ENCODE measurements at regions not wholly inside any gene's neighbourhood (a gene's known extent, or its start where the extent isn't known, plus 50 kb on each side); places are given as distances from the start of the nearest gene placed in this dataset.

DNA sequence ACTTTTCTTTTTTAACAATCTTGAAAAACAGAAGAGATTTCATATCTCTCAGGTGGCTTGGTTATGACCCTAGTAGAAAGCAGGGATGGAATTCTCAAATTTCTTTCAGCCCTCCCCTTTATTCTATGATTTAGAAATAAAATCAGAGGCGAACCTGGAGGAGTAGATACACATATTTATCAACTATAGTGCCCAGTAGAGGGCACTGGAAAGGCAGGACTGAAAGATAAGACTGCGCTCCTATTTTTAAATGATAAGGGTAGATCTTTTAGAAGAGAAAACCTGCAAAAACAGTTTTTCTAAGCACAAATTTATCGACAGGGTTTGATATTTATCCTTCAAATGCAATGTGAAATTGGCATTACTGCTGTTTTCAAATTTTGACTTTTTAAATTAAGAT, 1296.6 kb downstream of the EPHA7 start:
- no peak overlapping the region for H3K4me2 ChIP-seq
- H3K27ac ChIP-seq, result no peak overlapping the region
- DNase-seq (ENCODE audit: low read depth in 1 of 2, low spot score in 1 of 2) (no peak), FAIRE-seq (no peak), ATAC-seq (no peak)
- 17% methylated on average over 3 of the region's 3 CpGs for WGBS (ENCODE audit: missing lambda C conversion rate)
- H3K9me3 ChIP-seq, result no peaks in the 10 kb centered on the region
- H3K4me1 ChIP-seq, result 0 out of 3 replicates have a peak, but pooled peaks cover 3% of the 10 kb centered on the region
- H3K4me3 ChIP-seq, result no peak overlapping the region
- TF ChIP-seq, protein P1, sequence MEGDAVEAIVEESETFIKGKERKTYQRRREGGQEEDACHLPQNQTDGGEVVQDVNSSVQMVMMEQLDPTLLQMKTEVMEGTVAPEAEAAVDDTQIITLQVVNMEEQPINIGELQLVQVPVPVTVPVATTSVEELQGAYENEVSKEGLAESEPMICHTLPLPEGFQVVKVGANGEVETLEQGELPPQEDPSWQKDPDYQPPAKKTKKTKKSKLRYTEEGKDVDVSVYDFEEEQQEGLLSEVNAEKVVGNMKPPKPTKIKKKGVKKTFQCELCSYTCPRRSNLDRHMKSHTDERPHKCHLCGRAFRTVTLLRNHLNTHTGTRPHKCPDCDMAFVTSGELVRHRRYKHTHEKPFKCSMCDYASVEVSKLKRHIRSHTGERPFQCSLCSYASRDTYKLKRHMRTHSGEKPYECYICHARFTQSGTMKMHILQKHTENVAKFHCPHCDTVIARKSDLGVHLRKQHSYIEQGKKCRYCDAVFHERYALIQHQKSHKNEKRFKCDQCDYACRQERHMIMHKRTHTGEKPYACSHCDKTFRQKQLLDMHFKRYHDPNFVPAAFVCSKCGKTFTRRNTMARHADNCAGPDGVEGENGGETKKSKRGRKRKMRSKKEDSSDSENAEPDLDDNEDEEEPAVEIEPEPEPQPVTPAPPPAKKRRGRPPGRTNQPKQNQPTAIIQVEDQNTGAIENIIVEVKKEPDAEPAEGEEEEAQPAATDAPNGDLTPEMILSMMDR (IDR thresholded peaks at IDR 0.05), result 0 out of 3 replicates have a peak, but pooled peaks have one; percentile 16
- no peak for TF ChIP-seq MYC (IDR thresholded peaks at IDR 0.05; ENCODE audit: borderline replicate concordance, low read length)
- POLR2A ChIA-PET, result no interaction called here
- CTCF ChIA-PET, result no interaction called here

DNA sequence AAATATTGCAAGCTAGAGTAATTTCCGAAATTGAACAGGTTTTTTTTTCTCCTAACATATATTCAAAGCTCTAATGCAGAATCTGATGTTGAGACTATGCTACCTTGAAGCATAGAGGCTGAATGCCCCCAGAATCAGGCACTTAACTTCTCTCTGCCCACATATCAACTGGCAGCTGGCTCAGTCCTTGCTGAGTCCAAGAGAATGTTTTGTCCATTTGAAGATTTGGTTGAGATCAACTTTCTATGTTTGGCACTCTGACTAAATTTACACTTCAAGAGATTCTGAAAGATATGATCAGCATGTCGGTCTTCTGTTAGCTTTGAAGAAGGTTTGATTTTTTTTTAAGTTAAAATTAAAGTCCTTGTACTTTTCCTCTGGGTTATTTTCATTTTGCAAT, 1298.1 kb downstream of the EPHA7 start:
- ATAC-seq, result no peak
- ChIA-PET POLR2A (no interaction called here), CTCF (no interaction called here)
- Histone ChIP-seq H3K9me3 (no peaks in the 10 kb centered on the region), H3K4me1 (0 out of 3 replicates have a peak, but pooled peaks cover 3% of the 10 kb centered on the region), H3K4me3 (no peak overlapping the region), H3K4me2 (no peak overlapping the region), H3K27ac (no peak overlapping the region)
- no peak for DNase-seq (ENCODE audit: low read depth in 1 of 2, low spot score in 1 of 2)
- TF ChIP-seq EHMT2 (IDR thresholded peaks at IDR 0.05; ENCODE audit: low read depth) (no peak), RFX5 (IDR thresholded peaks at IDR 0.05) (no peak), USF2 (IDR thresholded peaks at IDR 0.05) (no peak), NPAS2 (CRISPR knock-in tag; IDR thresholded peaks at IDR 0.05; ENCODE audit: borderline replicate concordance) (no peak), TFCP2L1 (CRISPR knock-in tag; IDR thresholded peaks at IDR 0.05) (no peak), ESRRA (IDR thresholded peaks at IDR 0.05; ENCODE audit: borderline replicate concordance, low read length) (no peak), HOXB5 (CRISPR knock-in tag; IDR thresholded peaks at IDR 0.05) (no peak), RARB (CRISPR knock-in tag; IDR thresholded peaks at IDR 0.05) (no peak)
- TF ChIP-seq, protein P2, sequence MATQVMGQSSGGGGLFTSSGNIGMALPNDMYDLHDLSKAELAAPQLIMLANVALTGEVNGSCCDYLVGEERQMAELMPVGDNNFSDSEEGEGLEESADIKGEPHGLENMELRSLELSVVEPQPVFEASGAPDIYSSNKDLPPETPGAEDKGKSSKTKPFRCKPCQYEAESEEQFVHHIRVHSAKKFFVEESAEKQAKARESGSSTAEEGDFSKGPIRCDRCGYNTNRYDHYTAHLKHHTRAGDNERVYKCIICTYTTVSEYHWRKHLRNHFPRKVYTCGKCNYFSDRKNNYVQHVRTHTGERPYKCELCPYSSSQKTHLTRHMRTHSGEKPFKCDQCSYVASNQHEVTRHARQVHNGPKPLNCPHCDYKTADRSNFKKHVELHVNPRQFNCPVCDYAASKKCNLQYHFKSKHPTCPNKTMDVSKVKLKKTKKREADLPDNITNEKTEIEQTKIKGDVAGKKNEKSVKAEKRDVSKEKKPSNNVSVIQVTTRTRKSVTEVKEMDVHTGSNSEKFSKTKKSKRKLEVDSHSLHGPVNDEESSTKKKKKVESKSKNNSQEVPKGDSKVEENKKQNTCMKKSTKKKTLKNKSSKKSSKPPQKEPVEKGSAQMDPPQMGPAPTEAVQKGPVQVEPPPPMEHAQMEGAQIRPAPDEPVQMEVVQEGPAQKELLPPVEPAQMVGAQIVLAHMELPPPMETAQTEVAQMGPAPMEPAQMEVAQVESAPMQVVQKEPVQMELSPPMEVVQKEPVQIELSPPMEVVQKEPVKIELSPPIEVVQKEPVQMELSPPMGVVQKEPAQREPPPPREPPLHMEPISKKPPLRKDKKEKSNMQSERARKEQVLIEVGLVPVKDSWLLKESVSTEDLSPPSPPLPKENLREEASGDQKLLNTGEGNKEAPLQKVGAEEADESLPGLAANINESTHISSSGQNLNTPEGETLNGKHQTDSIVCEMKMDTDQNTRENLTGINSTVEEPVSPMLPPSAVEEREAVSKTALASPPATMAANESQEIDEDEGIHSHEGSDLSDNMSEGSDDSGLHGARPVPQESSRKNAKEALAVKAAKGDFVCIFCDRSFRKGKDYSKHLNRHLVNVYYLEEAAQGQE (IDR thresholded peaks at IDR 0.05), result no peak
- WGBS (ENCODE audit: missing lambda C conversion rate), result 2% methylated on average over 2 of the region's 2 CpGs
- no peak for FAIRE-seq

GRCh38 chr6:92117800-92118199, 1301.6 kb downstream of the EPHA7 start:
- Histone ChIP-seq H3K4me1 (no peaks in the 10 kb centered on the region), H3K27ac (no peak overlapping the region), H3K4me2 (no peak overlapping the region), H3K9me3 (no peaks in the 10 kb centered on the region), H3K4me3 (no peak overlapping the region)
- ChIA-PET CTCF (no interaction called here), POLR2A (no interaction called here)
- ATAC-seq (no peak), DNase-seq (ENCODE audit: low read depth in 1 of 2, low spot score in 1 of 2) (no peak), FAIRE-seq (no peak)
- no peak for TF ChIP-seq RAD21 (conservative IDR thresholded peaks at IDR 0.05 in 1 of 2, IDR thresholded peaks at IDR 0.05 in 1 of 2)
- TF ChIP-seq HOXB5 (CRISPR knock-in tag; IDR thresholded peaks at IDR 0.05), result no peak
- no peak for TF ChIP-seq FOSL2 (IDR thresholded peaks at IDR 0.05)
- no peak for TF ChIP-seq FOSL2 (CRISPR knock-in tag; IDR thresholded peaks at IDR 0.05)
- TF ChIP-seq BHLHE40 (IDR thresholded peaks at IDR 0.05; ENCODE audit: low read depth, low read length), result no peak
- WGBS (ENCODE audit: missing lambda C conversion rate), result 12% methylated on average over 1 of the region's 1 CpG
